GM12873 (cell line): ENCODE measurements at regions not wholly inside any gene's neighbourhood (a gene's known extent, or its start where the extent isn't known, plus 50 kb on each side); places are given as distances from the start of the nearest gene placed in this dataset.

ENCODE experiments used
- TF ChIP-seq, protein P1 (sequence below): IDR thresholded peaks from 2 replicates; pipeline ENCODE4 v1.5.1; 2012; ENCODE audit warnings: low read depth, mild to moderate bottlenecking, moderate library complexity, low read length, control low read depth; ENCODE audit not compliant: insufficient read depth; ENCODE audit errors: missing control alignments

DNA sequence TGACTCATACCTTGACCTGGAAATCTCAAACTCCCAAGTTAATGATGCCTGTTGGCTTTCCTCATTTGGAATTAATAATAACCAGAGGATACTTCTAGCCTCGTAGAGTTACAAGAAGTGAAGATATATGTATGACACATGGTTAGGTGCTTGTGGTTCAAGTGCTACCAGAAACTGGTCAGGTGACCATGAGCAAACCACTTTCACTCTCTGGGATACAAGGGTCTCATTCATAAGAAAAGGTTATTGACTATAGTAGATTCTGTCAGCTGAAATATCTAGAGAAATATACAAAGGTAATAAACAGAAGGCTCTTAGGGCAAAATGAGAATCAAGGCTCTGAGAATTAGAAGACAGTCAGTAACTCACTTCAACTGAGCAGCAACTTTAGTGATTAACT is 233.3 kb downstream of the KCNA4 start:
- TF ChIP-seq, protein P1, sequence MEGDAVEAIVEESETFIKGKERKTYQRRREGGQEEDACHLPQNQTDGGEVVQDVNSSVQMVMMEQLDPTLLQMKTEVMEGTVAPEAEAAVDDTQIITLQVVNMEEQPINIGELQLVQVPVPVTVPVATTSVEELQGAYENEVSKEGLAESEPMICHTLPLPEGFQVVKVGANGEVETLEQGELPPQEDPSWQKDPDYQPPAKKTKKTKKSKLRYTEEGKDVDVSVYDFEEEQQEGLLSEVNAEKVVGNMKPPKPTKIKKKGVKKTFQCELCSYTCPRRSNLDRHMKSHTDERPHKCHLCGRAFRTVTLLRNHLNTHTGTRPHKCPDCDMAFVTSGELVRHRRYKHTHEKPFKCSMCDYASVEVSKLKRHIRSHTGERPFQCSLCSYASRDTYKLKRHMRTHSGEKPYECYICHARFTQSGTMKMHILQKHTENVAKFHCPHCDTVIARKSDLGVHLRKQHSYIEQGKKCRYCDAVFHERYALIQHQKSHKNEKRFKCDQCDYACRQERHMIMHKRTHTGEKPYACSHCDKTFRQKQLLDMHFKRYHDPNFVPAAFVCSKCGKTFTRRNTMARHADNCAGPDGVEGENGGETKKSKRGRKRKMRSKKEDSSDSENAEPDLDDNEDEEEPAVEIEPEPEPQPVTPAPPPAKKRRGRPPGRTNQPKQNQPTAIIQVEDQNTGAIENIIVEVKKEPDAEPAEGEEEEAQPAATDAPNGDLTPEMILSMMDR, result no peak

DNA sequence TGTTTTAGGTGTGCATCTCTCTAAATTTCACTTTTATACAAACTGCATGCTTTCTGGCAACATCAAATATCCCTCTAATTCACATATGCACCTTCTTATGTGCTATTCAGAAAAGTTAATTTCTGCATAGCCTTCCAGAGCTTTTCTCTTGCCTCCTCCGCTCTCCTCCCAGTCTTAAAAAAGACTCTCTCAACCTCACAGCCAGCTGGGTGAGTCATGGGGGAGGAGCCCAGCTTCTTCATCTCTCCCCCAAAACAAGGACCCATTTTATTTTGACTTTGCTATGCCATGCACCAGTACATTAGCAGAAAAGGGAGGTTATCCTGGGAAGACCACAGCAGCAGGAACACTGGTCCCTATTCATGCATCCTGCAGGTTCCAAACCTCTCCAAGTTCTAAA is 234.4 kb downstream of the KCNA4 start:
- TF ChIP-seq, protein P1, result no peak

DNA sequence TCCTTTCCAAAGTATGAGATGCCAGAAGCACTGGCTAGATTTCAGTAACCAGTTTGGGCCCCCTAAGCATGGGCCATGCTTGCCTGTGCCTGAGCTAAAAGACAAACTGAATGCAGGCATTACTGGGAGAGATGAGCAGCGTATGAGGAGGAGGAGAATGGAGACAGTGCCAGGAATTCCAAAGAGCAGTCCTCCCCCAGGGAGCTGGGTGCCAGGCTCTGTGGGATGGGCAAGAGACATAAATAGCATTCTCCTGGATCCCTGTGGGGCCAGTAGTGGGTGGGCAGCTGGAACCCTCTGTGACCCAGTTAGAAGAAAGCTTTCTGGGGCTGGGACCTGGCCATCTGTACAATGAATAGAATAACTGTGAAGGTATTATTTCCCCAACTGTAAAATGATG is 235.6 kb downstream of the KCNA4 start:
- TF ChIP-seq, protein P1, result no peak

DNA sequence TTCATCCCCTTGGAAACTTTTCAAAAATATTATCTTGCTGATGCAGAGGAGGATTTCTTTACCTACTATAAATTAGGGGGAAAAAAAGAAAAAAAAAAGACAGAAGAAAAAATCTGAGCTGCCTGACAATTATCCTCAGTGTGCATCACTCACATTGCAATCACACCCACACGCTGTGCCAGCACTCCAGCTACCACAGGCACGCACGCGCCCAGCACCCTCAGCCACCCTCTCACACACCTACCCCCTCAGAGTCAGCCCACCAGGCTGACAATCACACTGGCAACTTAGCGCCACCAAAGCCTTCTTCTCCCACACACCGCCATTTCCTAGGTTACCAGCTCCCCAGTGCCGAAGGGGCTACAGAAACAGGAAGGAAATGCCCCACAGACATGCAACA is 236.1 kb downstream of the KCNA4 start:
- TF ChIP-seq, protein P1, result no peak

DNA sequence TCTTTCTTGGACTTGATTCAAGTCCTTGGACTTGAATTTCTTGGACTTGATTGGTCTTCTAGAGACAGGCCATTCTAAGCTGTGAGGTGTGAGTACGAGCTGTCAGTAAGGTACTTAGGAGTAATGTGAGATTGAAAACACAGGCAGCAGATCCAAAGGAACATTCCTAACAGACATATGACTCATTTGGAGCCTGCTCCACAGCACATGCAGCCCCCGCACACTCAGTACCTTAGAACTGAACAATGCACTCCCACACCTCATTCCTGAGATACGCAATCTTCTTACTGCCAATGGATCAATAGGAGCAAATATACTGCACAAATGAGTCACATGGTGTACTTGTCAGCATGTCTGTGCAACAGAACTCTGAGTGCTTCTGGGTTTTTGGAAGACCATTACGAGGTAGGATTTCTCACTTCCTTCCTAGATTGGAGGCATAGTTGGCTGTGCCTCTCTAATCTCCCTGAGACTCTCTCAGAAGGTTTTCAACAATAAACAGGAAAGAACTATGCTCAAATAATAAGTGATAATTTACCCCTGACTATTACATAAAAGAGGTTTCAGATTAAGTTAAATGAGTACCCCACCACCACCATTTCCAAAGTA is 243.1 kb downstream of the KCNA4 start:
- TF ChIP-seq, protein P1, result no peak

DNA sequence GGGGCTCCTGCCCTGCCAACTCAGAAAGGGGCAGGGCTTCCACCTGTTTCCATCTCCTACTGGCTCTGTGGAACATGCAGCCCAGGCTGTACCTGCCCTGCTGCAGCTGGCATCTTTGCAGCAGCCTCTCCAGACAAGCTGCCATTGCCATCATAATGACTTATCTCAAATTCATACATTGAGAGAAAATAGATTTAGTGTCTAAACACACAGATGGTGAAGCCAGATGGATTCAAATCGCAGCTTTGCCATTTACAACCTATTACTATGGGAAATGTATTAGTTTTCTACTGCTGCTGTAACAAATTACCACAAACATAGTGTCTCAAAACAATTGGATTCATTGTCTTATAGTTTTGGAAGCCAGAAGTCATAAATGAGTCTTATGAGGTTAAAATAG is 260.0 kb downstream of the KCNA4 start:
- TF ChIP-seq, protein P1, result no peak

DNA sequence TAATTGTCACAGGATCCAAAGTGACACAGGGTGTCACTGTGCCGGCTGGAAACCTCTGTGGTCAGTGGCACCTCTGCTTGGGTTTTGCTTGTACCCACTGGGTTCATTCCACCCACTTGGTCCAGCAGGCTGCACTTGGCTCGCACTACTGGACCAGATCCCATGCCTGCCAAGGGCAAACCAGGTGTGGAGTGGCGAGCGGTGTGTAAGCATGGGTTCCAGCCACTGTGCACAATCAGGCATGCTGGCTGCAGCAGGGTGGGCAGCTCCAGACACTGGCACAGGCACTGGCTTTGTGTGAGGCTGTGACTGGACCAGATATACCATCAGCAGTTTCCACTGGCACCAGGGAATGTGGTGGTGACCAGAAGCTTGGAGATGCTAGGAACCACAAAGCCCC is 261.4 kb downstream of the KCNA4 start:
- TF ChIP-seq, protein P1, result no peak
